ENCODE measurements at regions not wholly inside any gene's neighbourhood (a gene's known extent, or its start where the extent isn't known, plus 50 kb on each side); places are given as distances from the start of the nearest gene placed in this dataset.

- DNase-seq (no peak), ATAC-seq (no peak)
- intact Hi-C loops (cut with DNase I), result no loop called here
- no peak overlapping the region for H3K27ac ChIP-seq
- H3K4me1 ChIP-seq, result no peaks in the 10 kb centered on the region
- no peaks in the 10 kb centered on the region for H3K36me3 ChIP-seq
- no peak overlapping the region for H3K4me3 ChIP-seq
- H3K27me3 ChIP-seq, result no peaks in the 10 kb centered on the region
- H3K9me3 ChIP-seq, result no peaks in the 10 kb centered on the region
- TF ChIP-seq CTCF (IDR thresholded peaks at IDR 0.05), result no peak
Measured at GRCh38 chr1:191675856-191676783, 482.1 kb upstream of the RGS18 start.

- TF ChIP-seq CTCF (IDR thresholded peaks at IDR 0.05), result no peak
- ATAC-seq (no peak), DNase-seq (no peak)
- H3K36me3 ChIP-seq, result no peaks in the 10 kb centered on the region
- intact Hi-C loops (cut with DNase I), result no loop called here
- H3K4me1 ChIP-seq, result no peaks in the 10 kb centered on the region
- no peaks in the 10 kb centered on the region for H3K27me3 ChIP-seq
- no peak overlapping the region for H3K4me3 ChIP-seq
- no peaks in the 10 kb centered on the region for H3K9me3 ChIP-seq
- no peak overlapping the region for H3K27ac ChIP-seq
Measured at GRCh38 chr1:191685669-191686068, 472.6 kb upstream of the RGS18 start.

GRCh38 chr1:191687721-191688120 lies 470.5 kb upstream of the RGS18 start:
- Histone ChIP-seq H3K4me1 (no peaks in the 10 kb centered on the region), H3K36me3 (no peaks in the 10 kb centered on the region), H3K27me3 (no peaks in the 10 kb centered on the region), H3K9me3 (no peaks in the 10 kb centered on the region), H3K27ac (no peak overlapping the region), H3K4me3 (no peak overlapping the region)
- DNase-seq, result no peak
- no peak for ATAC-seq
- no peak for TF ChIP-seq CTCF (IDR thresholded peaks at IDR 0.05)
- intact Hi-C loops (cut with DNase I), result no loop called here

GRCh38 chr1:191690931-191691330 lies 467.3 kb upstream of the RGS18 start:
- H3K4me3 ChIP-seq, result no peak overlapping the region
- H3K27ac ChIP-seq, result no peak overlapping the region
- DNase-seq, result no peak
- H3K9me3 ChIP-seq, result no peaks in the 10 kb centered on the region
- no peaks in the 10 kb centered on the region for H3K36me3 ChIP-seq
- ATAC-seq, result no peak
- no peak for TF ChIP-seq CTCF (IDR thresholded peaks at IDR 0.05)
- H3K4me1 ChIP-seq, result no peaks in the 10 kb centered on the region
- H3K27me3 ChIP-seq, result no peaks in the 10 kb centered on the region
- intact Hi-C loops (cut with DNase I), result no loop called here

GRCh38 chr1:191693797-191694196 lies 464.5 kb upstream of the RGS18 start:
- no peaks in the 10 kb centered on the region for H3K4me1 ChIP-seq
- no peak for TF ChIP-seq CTCF (IDR thresholded peaks at IDR 0.05)
- ATAC-seq, result no peak
- H3K27me3 ChIP-seq, result no peaks in the 10 kb centered on the region
- intact Hi-C loops (cut with DNase I), result no loop called here
- no peak overlapping the region for H3K4me3 ChIP-seq
- no peak for DNase-seq
- no peaks in the 10 kb centered on the region for H3K9me3 ChIP-seq
- no peaks in the 10 kb centered on the region for H3K36me3 ChIP-seq
- H3K27ac ChIP-seq, result no peak overlapping the region
